Medulla oblongata (tissue), 1 donor: ENCODE measurements at regions not wholly inside any gene's neighbourhood (a gene's known extent, or its start where the extent isn't known, plus 50 kb on each side); places are given as distances from the start of the nearest gene placed in this dataset.

Experiments used
- DNase-seq: peaks from one replicate; pipeline ENCODE4 v3.0.0-alpha.2; 2015; ENCODE audit errors: extremely low spot score

- no peak for DNase-seq
Observed at GRCh38 chr10:57018452-57018851, 657.4 kb upstream of the ZWINT start.

GRCh38 chr10:57017356-57018037 lies 656.4 kb upstream of the ZWINT start:
- DNase-seq, result no peak

GRCh38 chr10:57015595-57016318 lies 654.7 kb upstream of the ZWINT start:
- DNase-seq, result no peak

- DNase-seq, result no peak
Observed at GRCh38 chr10:57015187-57015586, 654.1 kb upstream of the ZWINT start.

- DNase-seq, result no peak
Observed at GRCh38 chr10:57014758-57015157, 653.7 kb upstream of the ZWINT start.

- DNase-seq, result no peak
Observed at GRCh38 chr10:57008189-57008588, 647.1 kb upstream of the ZWINT start.

GRCh38 chr10:56991591-56992069 lies 630.6 kb upstream of the ZWINT start:
- no peak for DNase-seq

- no peak for DNase-seq
Observed at GRCh38 chr10:56975513-56975912, 614.5 kb upstream of the ZWINT start.

- no peak for DNase-seq
Observed at GRCh38 chr10:56973766-56974165, 612.7 kb upstream of the ZWINT start.

GRCh38 chr10:56943221-56943755 lies 582.2 kb upstream of the ZWINT start:
- no peak for DNase-seq

GRCh38 chr10:56934515-56934914 lies 573.5 kb upstream of the ZWINT start:
- DNase-seq, result no peak

- no peak for DNase-seq
Observed at GRCh38 chr10:56928714-56929113, 567.7 kb upstream of the ZWINT start.

GRCh38 chr10:56927701-56928100 lies 566.6 kb upstream of the ZWINT start:
- DNase-seq, result no peak

GRCh38 chr10:56920601-56921261 lies 559.7 kb upstream of the ZWINT start:
- no peak for DNase-seq

GRCh38 chr10:56912043-56912442 lies 551.0 kb upstream of the ZWINT start:
- no peak for DNase-seq

GRCh38 chr10:56905051-56905450 lies 544.0 kb upstream of the ZWINT start:
- DNase-seq, result no peak

- DNase-seq, result no peak
Observed at GRCh38 chr10:56902554-56902953, 541.5 kb upstream of the ZWINT start.

- no peak for DNase-seq
Observed at GRCh38 chr10:56895306-56895705, 534.2 kb upstream of the ZWINT start.

GRCh38 chr10:56881218-56881617 lies 520.2 kb upstream of the ZWINT start:
- DNase-seq, result no peak

GRCh38 chr10:56880606-56881005 lies 519.5 kb upstream of the ZWINT start:
- DNase-seq, result no peak

- DNase-seq, result no peak
Observed at GRCh38 chr10:56874950-56875349, 513.9 kb upstream of the ZWINT start.

- DNase-seq, result no peak
Observed at GRCh38 chr10:56871160-56871668, 510.2 kb upstream of the ZWINT start.
